ENCODE measurements at regions not wholly inside any gene's neighbourhood (a gene's known extent, or its start where the extent isn't known, plus 50 kb on each side); places are given as distances from the start of the nearest gene placed in this dataset.

- TF ChIP-seq CTCF (IDR thresholded peaks at IDR 0.05) = no peak
- TF ChIP-seq TCF7L2 (IDR thresholded peaks at IDR 0.05; ENCODE audit: low read depth, low read length) = no peak
- no peak for TF ChIP-seq POLR2AphosphoS5 (IDR thresholded peaks at IDR 0.05; ENCODE audit: low read depth, low read length)
- TF ChIP-seq SIN3A (IDR thresholded peaks at IDR 0.05; ENCODE audit: borderline replicate concordance, insufficient read depth, low read depth, low read length) = no peak
- TF ChIP-seq REST (IDR thresholded peaks at IDR 0.05; ENCODE audit: insufficient read depth in 1 of 2, low read depth in 2 of 2, low read length in 1 of 2) = no peak
Measured at GRCh38 chr12:13745111-13745860, 236.1 kb downstream of the GRIN2B start.

Measured in Panc1 (cell line).